Upper lobe of left lung (tissue), 6 donors: ENCODE measurements at regions not wholly inside any gene's neighbourhood (a gene's known extent, or its start where the extent isn't known, plus 50 kb on each side); places are given as distances from the start of the nearest gene placed in this dataset.

ENCODE experiments used
- ATAC-seq, 2 donors: fragments of 200-7000 bp; cut with Tn5 transposase; one replicate each; pipeline ENCODE4 v1.9.1; 2022; ENCODE audit warnings: mild to moderate bottlenecking in 2 of 2, moderate library complexity in 2 of 2; ENCODE audit not compliant: low FRiP score in 2 of 2
- DNase-seq, 2 donors: peaks; one replicate each; pipeline ENCODE4 v3.0.0-alpha.2; 2019 to 2020
- H3K27ac ChIP-seq, 4 donors: fragments of 200-600 bp; sonication (generic); one replicate each; pipeline ENCODE4 v1.5.1; 2016 to 2019
- H3K27me3 ChIP-seq, 4 donors: fragments of 200-600 bp; sonication (generic); one replicate each; pipeline ENCODE4 v1.5.1; 2017 to 2019
- H3K36me3 ChIP-seq, 4 donors: fragments of 200-600 bp; sonication (generic); one replicate each; pipeline ENCODE4 v1.5.1; 2016 to 2019
- H3K4me1 ChIP-seq, 4 donors: fragments of 200-600 bp; sonication (generic); one replicate each; pipeline ENCODE4 v1.5.1; 2018 to 2019
- H3K4me3 ChIP-seq, 4 donors: fragments of 200-600 bp; sonication (generic); one replicate each; pipeline ENCODE4 v1.5.1; 2017 to 2019; ENCODE audit warnings: mild to moderate bottlenecking in 2 of 4, moderate library complexity in 1 of 4
- H3K9me3 ChIP-seq, 4 donors: fragments of 200-600 bp; sonication (generic); one replicate each; pipeline ENCODE4 v1.5.1; 2018 to 2019
- EP300 ChIP-seq, 4 donors: sonication (generic); formaldehyde crosslinking; IDR thresholded peaks; one replicate each; pipeline ENCODE4 v1.5.1; 2017; ENCODE audit warnings: antibody characterized with exemption in 4 of 4, control low read depth in 2 of 4
- POLR2A ChIP-seq, 4 donors: fragments of 450-650 bp; IDR thresholded peaks; one replicate each; pipeline ENCODE4 v1.5.1; 2016 to 2017; ENCODE audit warnings: antibody characterized with exemption in 4 of 4, mild to moderate bottlenecking in 2 of 4
- POLR2AphosphoS5 ChIP-seq, 2 donors: sonication (generic); formaldehyde crosslinking; IDR thresholded peaks; one replicate each; pipeline ENCODE4 v1.5.1; 2017; ENCODE audit warnings: antibody characterized with exemption in 2 of 2
- WGBS, 2 donors: methylation state at CpG; one replicate each; pipeline ENCODE4 v1.1.5; 2017 to 2018; 5-methylcytosine and 5-hydroxymethylcytosine counted together
- TF ChIP-seq, protein P1 (sequence below), 6 experiments: fragments of 450-650 bp in 4 of 6; fragments of 200-600 bp in 2 of 6; sonication (generic) in 2 of 6; IDR thresholded peaks; one replicate each; pipeline ENCODE4 v1.5.1; 2016 to 2019; ENCODE audit warnings: antibody characterized with exemption in 6 of 6
- donor health status: DM: no; HTN: no; CAD: no; lungs with moderate emphysema.
- donor health status: DM: no; HTN: yes; CAD: no; lungs with severe emphysema.

DNA sequence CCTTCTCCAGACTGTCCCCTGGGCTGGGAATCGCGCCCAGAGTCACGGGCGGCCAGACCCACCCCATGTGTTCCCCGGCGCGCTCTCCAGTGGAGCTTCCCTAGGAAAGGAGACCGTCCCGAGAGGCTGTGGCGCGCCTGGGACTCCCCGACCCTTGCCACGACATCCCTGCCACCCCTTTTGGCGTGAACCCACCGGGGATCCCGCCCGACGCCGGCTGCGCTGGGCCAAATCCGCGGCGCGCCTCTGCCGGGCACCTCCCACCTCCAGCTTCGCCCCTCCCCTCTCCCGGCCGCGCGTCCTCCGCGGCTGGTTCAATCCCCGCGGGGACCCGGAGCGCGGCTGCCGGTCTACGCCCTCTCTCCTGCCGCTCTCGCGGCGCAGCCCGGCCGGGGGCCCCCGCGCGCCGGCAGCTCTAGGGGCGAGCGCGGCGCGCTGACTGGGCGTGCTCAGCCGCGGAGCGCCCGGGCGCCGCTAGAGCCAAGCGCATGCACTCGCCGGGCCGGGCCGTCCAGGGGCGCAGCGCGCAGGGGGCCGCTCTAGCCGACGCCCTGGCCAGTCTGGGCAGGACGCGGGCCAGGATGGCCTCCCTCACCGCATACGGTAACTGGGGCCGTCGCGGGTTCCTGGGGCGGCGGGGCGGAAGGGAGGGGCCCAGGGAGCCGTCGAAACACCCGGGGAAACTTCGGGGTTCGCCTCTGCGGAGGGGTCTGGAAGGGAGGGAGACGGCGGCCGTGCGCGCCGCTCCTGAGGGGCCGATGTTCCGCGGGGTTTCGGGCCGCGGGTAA is 77.4 kb upstream of the ANO4 start:
- WGBS, 2 donors, result 4 to 5% methylated on average over 23 to 65 of the region's 100 CpGs
- Histone ChIP-seq H3K4me1 (peaks cover 3 to 17% (median 4%) of the 10 kb centered on the region in 4 donors), H3K27ac (no peak overlapping the region), H3K27me3 (peaks cover 0 to 14% (median 3%) of the 10 kb centered on the region in 4 donors), H3K36me3 (no peaks in the 10 kb centered on the region), H3K9me3 (no peaks in the 10 kb centered on the region), H3K4me3 (peak overlapping the region in 3 of 4 donors; percentile 20 to 30 (median 27))
- ATAC-seq, result peak in 1 of 2 donors; percentile 56
- no peak for TF ChIP-seq POLR2AphosphoS5 (IDR thresholded peaks at IDR 0.05)
- TF ChIP-seq, protein P1, sequence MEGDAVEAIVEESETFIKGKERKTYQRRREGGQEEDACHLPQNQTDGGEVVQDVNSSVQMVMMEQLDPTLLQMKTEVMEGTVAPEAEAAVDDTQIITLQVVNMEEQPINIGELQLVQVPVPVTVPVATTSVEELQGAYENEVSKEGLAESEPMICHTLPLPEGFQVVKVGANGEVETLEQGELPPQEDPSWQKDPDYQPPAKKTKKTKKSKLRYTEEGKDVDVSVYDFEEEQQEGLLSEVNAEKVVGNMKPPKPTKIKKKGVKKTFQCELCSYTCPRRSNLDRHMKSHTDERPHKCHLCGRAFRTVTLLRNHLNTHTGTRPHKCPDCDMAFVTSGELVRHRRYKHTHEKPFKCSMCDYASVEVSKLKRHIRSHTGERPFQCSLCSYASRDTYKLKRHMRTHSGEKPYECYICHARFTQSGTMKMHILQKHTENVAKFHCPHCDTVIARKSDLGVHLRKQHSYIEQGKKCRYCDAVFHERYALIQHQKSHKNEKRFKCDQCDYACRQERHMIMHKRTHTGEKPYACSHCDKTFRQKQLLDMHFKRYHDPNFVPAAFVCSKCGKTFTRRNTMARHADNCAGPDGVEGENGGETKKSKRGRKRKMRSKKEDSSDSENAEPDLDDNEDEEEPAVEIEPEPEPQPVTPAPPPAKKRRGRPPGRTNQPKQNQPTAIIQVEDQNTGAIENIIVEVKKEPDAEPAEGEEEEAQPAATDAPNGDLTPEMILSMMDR (IDR thresholded peaks at IDR 0.05), result no peak
- DNase-seq, result peak in 1 of 2 donors; percentile 78

DNA sequence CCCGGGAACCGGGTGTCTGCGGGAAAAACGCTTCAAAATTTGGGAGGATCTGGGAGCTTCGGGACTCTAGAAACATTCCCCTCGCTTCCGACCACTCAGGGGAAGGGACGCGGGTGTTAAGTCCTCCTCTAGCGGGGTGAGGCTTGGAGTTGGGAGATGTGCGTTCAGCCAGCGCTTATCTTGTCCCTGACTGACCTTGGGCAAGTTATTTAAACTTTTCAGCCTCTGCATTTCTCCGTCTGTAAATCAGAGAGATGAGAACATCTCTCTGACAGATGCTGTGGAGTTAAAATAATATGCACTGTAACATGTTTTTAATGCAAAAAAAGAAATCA is 76.9 kb upstream of the ANO4 start:
- Histone ChIP-seq H3K9me3 (no peaks in the 10 kb centered on the region), H3K27me3 (peaks cover 0 to 14% (median 3%) of the 10 kb centered on the region in 4 donors), H3K4me1 (peaks cover 3 to 17% (median 4%) of the 10 kb centered on the region in 4 donors), H3K27ac (no peak overlapping the region), H3K36me3 (no peaks in the 10 kb centered on the region), H3K4me3 (peak overlapping the region in 1 of 4 donors; percentile 30)
- 0 to 3% methylated on average over 13 of the region's 13 CpGs for WGBS, 2 donors
- ATAC-seq, result no peak
- TF ChIP-seq POLR2AphosphoS5 (IDR thresholded peaks at IDR 0.05) (no peak), EP300 (IDR thresholded peaks at IDR 0.05) (no peak), POLR2A (IDR thresholded peaks at IDR 0.05) (no peak)
- TF ChIP-seq, protein P1 (IDR thresholded peaks at IDR 0.05), result no peak
- DNase-seq, result no peak

DNA sequence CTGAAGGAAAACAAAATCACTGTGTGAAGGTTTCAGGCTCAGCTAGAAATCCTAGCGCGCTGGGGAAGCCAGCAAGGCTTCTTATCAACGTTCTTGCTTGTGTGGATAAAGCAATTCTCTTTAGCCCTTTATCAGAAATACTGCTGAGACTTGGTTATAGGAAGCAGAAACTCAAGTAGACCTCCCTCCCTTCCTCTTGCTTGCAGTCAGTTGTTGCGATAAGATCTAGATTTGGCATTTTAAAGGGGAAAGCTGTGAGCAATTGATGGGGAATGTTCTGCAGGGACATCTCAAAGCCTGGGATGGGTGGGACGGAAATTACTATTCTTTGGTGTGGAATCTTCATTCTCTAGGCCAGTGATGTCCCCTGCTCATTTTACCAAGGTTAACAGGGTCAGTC is 76.4 kb upstream of the ANO4 start:
- Histone ChIP-seq H3K4me1 (peaks cover 3 to 17% (median 4%) of the 10 kb centered on the region in 4 donors), H3K36me3 (no peaks in the 10 kb centered on the region), H3K9me3 (no peaks in the 10 kb centered on the region), H3K27ac (no peak overlapping the region), H3K4me3 (no peak overlapping the region), H3K27me3 (peaks cover 0 to 14% (median 3%) of the 10 kb centered on the region in 4 donors)
- ATAC-seq (no peak), DNase-seq (no peak)
- 17 to 29% methylated on average over 5 of the region's 5 CpGs for WGBS, 2 donors
- TF ChIP-seq, protein P1 (IDR thresholded peaks at IDR 0.05), result no peak
- TF ChIP-seq POLR2AphosphoS5 (IDR thresholded peaks at IDR 0.05), result no peak
- no peak for TF ChIP-seq POLR2A (IDR thresholded peaks at IDR 0.05)

- H3K9me3 ChIP-seq, result no peaks in the 10 kb centered on the region
- peaks cover 3 to 17% (median 4%) of the 10 kb centered on the region in 4 donors for H3K4me1 ChIP-seq
- no peak overlapping the region for H3K27ac ChIP-seq
- no peaks in the 10 kb centered on the region for H3K36me3 ChIP-seq
- peaks cover 0 to 14% (median 3%) of the 10 kb centered on the region in 4 donors for H3K27me3 ChIP-seq
- WGBS, 2 donors, result 79 to 80% methylated on average over 4 of the region's 4 CpGs
- TF ChIP-seq POLR2AphosphoS5 (IDR thresholded peaks at IDR 0.05) (no peak), POLR2A (IDR thresholded peaks at IDR 0.05) (no peak), EP300 (IDR thresholded peaks at IDR 0.05) (no peak)
- TF ChIP-seq, protein P1 (IDR thresholded peaks at IDR 0.05), result no peak
- DNase-seq, result no peak
- H3K4me3 ChIP-seq, result no peak overlapping the region
- ATAC-seq, result no peak
Observed at GRCh38 chr12:100720016-100720654, 74.4 kb upstream of the ANO4 start.
